NCI-H1436 (cell line): ENCODE measurements at regions not wholly inside any gene's neighbourhood (a gene's known extent, or its start where the extent isn't known, plus 50 kb on each side); places are given as distances from the start of the nearest gene placed in this dataset.
A peak's percentile ranks its signal among the peaks of the same experiment; 100 is the strongest.

ENCODE experiments used
- DNase-seq: peaks from one replicate; lab custom pipeline; 2025; lab: John Stamatoyannopoulos, UW

DNA sequence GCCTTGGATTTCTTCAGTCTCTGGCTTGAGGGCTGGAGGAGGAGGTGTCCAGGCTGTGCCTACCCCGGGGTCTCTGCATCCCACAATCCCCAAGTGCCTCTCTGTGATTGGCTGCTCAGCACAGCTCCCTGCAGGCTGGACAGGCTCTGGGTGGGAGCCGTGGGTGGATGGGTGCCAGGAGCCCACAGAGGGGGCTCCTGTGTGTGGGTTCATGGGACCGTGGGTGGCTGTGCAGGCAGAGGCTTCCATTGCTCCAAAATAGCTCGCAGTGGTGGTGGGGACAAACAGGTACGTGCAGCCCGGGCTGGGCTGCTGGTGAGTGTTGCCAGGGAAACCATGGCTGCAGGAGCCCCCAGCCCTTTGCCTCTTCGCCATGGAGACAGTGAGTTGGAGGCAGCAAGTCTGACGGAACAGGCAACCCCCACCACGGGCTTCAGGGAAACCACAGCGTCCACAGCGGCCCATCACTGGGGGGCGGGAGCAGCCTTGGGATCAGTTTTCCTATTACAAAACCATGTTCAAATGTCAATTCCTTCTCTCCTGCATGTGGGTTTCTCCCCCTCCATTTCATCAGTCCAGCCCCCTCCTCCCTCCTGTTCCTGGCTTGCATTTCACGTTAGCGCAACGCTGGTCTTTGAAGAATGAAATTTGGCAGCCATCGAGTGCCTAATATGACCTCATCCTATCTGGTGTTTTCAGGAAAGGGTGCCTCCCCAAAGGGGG, 155.2 kb downstream of the TRIM29 start:
- no peak for DNase-seq

DNA sequence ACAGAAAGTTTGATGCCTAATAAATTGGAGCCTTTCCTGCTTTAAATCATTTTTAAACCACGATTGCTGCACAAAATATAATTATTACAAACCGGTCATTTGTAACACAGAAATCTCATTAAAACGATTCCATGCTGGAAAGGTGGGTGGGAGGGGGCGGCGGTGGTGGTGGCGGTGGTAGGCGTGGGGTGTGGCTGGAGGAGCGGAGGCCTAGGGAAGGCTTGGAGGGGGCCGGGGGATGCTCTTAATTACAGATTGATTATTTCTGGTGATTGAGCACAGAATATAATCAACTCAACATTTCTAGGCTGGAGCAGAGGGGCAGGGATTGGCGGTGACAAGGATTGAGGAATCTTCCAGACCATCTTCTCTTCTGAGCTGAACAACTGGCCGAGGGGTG, 157.5 kb downstream of the TRIM29 start:
- DNase-seq, result no peak

GRCh38 chr11:119979701-119980100, 158.2 kb downstream of the TRIM29 start:
- no peak for DNase-seq

DNA sequence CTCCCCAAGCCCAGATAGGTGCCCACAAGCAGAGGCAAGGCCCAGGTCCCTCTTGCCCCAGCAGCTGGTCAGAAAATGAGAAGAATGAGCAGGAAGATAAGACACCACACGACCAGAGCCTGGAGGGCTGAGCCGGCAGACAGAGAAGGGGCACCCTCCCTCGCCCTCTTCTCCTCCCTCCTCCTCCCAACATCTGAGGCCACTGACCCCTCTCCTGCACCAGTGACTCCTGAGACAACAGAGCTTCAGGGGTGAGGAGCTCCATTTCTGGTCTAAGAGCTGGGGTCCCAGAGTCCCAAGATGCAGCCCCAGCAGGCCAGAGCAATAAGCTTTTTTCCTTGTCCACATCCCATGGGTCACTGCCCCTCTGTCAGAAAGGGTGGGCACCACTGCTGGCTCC, 159.2 kb downstream of the TRIM29 start:
- DNase-seq, result no peak

DNA sequence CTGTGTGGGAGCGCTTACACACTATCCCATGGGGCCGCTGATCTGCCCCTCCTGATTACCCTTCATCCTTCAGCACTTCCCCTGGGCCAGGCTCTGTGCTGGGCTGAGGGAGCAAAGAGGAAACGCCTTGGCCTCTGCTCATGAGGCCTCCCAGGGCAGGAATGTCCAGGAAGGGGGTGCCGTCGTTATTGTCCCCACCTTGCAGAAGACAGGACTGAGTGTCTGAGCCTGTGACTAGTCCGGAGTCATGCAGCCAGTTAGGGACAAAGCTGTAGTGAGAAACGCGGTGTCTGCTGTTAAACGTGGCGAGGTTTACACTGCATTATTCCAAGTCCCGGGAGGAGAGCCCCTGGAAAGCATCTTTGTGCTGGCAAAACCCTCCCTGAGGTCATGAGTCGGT, 160.0 kb downstream of the TRIM29 start:
- DNase-seq, result no peak

- DNase-seq, result no peak
These were observed 160.4 kb downstream of the TRIM29 start for GRCh38 chr11:119977561-119977860.

DNA sequence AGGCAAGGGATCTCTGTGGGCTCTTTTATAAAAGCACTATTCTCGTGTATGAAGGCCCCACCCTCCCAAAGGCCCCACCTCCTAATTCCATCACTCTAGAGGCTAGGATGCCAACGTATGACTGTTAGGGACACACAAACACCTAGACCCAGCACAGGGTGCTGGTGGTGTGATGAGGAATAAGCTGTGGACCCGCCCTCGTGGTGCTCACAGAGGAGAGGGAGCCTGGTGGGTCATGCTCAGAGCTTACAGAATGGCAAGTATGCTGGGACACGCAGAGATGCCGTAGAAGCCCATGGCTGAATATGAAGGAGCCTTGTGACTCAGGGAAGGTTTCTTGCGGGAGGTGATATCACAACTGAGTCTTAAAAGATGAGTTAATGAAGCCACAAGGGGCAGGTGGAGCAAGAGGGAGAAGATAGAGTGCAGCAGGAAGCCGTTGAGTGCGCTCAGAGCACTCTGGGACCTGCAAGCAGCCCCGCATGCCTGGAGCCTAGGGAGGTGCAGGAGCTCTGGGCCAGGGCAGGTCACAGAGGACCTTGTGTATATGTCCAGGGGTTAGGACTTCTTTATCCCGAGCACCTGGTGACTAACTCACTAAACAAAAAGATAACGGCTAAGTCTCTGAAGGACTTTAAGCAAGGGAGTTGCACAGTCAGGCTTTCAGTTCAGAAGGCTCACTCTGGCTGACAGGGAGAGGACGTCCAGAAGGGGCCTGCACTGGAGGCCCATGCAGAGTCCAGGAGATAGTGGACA, 160.9 kb downstream of the TRIM29 start:
- no peak for DNase-seq

DNA sequence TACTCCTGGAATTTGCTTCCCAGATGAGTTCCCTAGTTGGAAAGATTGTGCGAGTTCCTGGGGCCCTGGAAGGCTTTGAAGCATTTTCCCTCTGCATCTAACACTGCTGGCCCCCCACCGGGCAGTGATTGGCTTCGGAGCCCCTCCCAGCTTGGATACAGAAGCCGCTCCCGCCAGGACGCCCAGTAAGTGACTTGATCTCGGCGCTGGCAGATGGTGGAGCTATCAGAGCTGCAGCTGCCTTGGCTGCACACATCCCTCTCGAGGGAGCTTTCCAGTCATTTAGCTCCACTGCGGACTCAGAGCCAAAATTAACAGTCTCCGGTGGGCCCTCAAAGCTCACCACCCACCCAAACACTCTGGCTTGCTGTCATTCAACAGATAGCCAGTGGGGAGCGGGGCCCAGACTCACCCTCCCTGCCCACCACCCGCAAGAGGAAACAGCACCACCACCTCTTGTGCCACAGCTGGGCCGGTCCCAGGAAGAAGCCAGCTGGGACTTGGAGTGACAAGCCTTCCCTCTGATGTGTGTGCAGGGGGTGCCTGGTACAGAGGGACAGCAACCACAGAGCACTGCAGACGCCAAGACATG, 162.3 kb downstream of the TRIM29 start:
- DNase-seq, result peak; percentile 47

DNA sequence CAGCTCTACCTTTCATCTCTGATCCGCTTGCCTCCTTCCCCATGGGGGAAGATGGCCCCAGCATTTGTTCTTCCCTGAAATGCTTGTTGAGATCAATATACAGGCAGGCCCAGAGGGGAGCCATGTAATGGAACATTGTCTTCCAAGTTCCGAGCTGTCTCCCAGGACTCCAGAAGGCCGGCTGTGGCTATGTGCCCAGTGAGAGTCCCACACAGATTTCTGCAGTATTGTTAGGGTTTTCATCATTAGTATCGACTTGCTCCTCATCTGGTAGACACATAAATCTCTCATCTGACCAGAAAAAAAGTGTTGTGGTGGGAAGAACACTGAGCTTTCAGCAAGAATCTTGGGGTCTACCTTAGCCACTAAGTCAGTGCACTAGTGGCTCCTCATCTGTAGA, 163.4 kb downstream of the TRIM29 start:
- no peak for DNase-seq

- DNase-seq, result no peak
These were observed 163.9 kb downstream of the TRIM29 start for GRCh38 chr11:119974051-119974450.

GRCh38 chr11:119972281-119972680, 165.6 kb downstream of the TRIM29 start:
- DNase-seq, result no peak

- DNase-seq, result no peak
These were observed 167.2 kb downstream of the TRIM29 start for GRCh38 chr11:119970555-119971304.

DNA sequence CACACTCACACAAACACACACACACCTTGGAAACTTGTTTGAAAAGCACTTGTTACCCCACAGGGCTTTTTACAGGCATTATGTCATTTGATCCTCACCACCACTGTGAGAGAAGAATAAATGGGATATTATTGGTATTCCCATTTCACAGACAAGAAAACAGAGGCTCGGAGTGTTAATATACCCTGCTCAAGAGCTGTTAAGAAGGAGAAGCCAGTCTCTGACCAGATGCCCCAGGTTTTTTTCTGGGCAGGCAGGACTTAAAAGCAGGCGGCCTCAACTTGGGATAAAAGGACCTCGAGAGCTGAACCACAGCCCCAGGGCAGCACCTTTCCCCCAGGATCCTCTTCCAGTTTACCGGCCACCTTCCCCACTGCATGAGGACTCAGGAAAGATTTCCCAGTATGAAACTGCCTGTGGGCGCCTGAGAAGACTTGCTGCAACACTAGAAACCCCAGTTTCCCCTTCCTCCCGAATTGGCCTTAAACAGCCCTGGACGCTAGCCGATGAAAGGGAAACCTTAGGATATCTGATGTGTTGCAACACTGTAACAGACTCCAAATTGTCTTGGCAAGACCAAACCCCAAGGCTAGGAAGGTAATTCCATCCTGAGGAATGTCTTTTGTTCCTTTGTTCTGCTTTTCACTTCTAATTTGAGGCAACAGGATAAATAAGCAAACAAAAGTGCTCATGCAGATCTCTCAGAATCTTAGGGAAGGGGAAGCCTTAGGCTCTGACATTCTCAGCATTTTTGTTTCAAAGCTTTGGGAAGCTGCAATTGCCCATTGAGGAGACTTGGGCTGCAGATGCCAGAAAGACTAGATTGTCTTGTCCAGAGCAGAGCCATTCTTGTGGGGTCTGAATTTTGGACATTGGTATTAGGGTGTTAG, 173.5 kb downstream of the TRIM29 start:
- DNase-seq, result no peak

DNA sequence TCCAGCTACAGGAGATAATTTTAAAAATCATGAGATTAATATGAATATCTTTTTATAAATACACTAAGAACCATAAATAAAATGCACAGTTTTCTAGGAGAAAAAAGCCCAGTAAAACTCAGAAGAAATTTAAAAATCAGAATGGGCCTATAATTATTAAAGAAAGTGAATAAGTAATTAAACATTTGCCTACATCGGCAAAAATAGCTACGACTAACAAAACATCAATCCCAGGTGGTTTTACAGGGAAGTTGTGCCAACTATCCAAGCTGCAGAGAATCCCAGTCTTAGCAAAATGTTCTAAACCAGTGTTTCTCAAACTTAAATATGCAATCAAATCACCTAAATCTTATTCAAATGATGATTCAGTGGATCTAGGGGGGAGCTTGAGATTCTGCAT, 180.0 kb downstream of the TRIM29 start:
- no peak for DNase-seq

- DNase-seq, result no peak
These were observed 185.5 kb downstream of the TRIM29 start for GRCh38 chr11:119952441-119952840.

GRCh38 chr11:119943298-119943655, 194.6 kb downstream of the TRIM29 start:
- DNase-seq, result no peak

GRCh38 chr11:119942583-119943297, 195.2 kb downstream of the TRIM29 start:
- no peak for DNase-seq

GRCh38 chr11:119941636-119942411, 196.1 kb downstream of the TRIM29 start:
- DNase-seq, result no peak

DNA sequence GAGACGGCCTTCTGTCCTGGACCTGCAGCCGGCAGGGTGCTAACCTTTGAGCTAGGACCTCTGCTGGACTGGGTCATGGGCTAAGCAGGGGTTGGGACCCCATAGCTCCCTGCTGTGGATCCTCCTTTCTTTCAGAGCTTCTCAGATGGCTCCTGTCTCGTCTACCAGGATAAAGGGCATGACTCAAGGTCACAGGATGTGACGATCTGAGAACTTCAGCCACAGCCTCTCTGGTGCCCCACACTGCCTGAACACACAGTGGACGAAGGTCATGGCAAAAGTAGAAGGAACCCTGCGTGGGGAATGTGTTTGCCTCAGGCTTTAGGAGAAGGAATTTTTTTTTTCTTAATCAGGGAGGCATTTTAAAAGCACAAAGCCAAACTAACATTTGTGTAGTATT, 196.7 kb downstream of the TRIM29 start:
- DNase-seq, result no peak

DNA sequence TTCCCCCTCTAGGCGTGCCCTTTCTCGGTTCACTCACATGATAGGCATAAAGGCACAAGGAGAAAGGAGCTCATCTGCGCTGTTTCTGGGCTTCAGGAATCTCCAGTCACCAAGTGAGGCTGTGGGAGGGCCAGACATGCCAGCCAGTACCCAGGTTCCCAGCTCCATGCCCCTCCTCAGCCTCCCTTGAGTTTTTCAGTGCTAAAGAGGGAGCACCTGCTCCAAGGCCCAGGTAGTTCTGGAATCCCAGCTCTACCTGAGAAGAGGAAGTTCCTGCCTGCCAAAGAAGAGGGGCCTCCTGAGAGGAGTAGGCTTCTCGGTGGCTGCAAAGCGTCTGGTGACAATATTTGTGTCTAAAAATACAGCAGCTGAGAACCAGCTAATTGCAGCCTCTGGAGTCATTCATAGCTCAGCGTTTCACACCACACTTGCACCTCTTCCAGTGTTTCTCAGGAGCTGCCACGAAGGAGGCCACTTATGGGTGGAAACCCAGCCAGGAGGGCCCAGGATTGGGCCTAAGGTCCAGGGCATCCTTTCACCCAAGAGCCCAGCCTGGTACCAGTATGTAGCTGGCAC, 197.4 kb downstream of the TRIM29 start:
- no peak for DNase-seq
